ENCODE measurements at regions not wholly inside any gene's neighbourhood (a gene's known extent, or its start where the extent isn't known, plus 50 kb on each side); places are given as distances from the start of the nearest gene placed in this dataset.

GRCh38 chrX:38939067-38939466, 137.8 kb downstream of the MID1IP1 start:
- H3K9ac ChIP-seq (ENCODE audit: insufficient read depth in 1 of 2, low read depth in 2 of 2, low read length in 2 of 2): no peak overlapping the region
- no peak for FAIRE-seq
- ChIA-PET POLR2A (no interaction called here), CTCF (ENCODE audit: low intra/inter-chr PET ratio) (no interaction called here)
- no peak overlapping the region for H3K4me3 ChIP-seq
- intact Hi-C loops (cut with micrococcal nuclease): no loop called here
- no peak overlapping the region for H3K4me2 ChIP-seq (ENCODE audit: insufficient read depth, low read length)
- WGBS (ENCODE audit: insufficient coverage, low coverage, missing lambda C conversion rate): 0% methylated on average over 1 of the region's 1 CpG
- no peak for DNase-seq (ENCODE audit: extremely low read depth in 1 of 4, low spot score in 3 of 4)
- H3K9me3 ChIP-seq (replicated peaks; ENCODE audit: control insufficient read depth, insufficient read depth, low read depth, low read length): no peaks in the 10 kb centered on the region
- ATAC-seq: no peak
- H3K27me3 ChIP-seq (ENCODE audit: control insufficient read depth in 2 of 2, insufficient read depth in 2 of 2, low read length in 2 of 2): no peaks in the 10 kb centered on the region
- in situ Hi-C loops (cut with MboI): no loop called here
- H3K9me1 ChIP-seq (ENCODE audit: control insufficient read depth, insufficient read depth, low read length): no peaks in the 10 kb centered on the region
- no peaks in the 10 kb centered on the region for H3K36me3 ChIP-seq (ENCODE audit: control insufficient read depth, insufficient read depth, low read length)
- BruUV-seq (replicated peaks): no TSS peak
- TF ChIP-seq HBP1 (CRISPR knock-in tag; IDR thresholded peaks at IDR 0.05): no peak
- TF ChIP-seq ZNF449 (CRISPR knock-in tag; IDR thresholded peaks at IDR 0.05): no peak
- no peak for TF ChIP-seq MED1 (CRISPR knock-in tag; IDR thresholded peaks at IDR 0.05; ENCODE audit: borderline replicate concordance)
- TF ChIP-seq ELF2 (CRISPR knock-in tag; IDR thresholded peaks at IDR 0.05): no peak
- TF ChIP-seq CHD2 (IDR thresholded peaks at IDR 0.05; ENCODE audit: low read depth, low read length): no peak
- no peak for TF ChIP-seq ZNF592 (IDR thresholded peaks at IDR 0.05)
- no peak for TF ChIP-seq CBX5 (IDR thresholded peaks at IDR 0.05; ENCODE audit: borderline replicate concordance, low read depth)
- TF ChIP-seq RUNX1 (IDR thresholded peaks at IDR 0.05; ENCODE audit: low read depth): no peak
- no peak for TF ChIP-seq GTF3C2 (IDR thresholded peaks at IDR 0.05; ENCODE audit: borderline replicate concordance, extremely low read depth, insufficient read length)
- TF ChIP-seq BRD9 (IDR thresholded peaks at IDR 0.05; ENCODE audit: low read depth, partially characterized antibody): no peak
- H2AFZ ChIP-seq (ENCODE audit: low read depth, low read length): no peak overlapping the region
- no peak overlapping the region for H3K27ac ChIP-seq (ENCODE audit: extremely low read depth, low read depth, low read length)
- no peaks in the 10 kb centered on the region for H4K20me1 ChIP-seq (replicated peaks; ENCODE audit: control insufficient read depth, insufficient read depth, low read length)
- H3K4me1 ChIP-seq (replicated peaks in 1 of 2; ENCODE audit: control insufficient read depth in 2 of 2, insufficient read depth in 2 of 2, low read length in 2 of 2): no peaks in the 10 kb centered on the region
- H3K79me2 ChIP-seq (ENCODE audit: control insufficient read depth, insufficient read depth, low read length): no peaks in the 10 kb centered on the region
